ENCODE measurements at regions not wholly inside any gene's neighbourhood (a gene's known extent, or its start where the extent isn't known, plus 50 kb on each side); places are given as distances from the start of the nearest gene placed in this dataset.

DNA sequence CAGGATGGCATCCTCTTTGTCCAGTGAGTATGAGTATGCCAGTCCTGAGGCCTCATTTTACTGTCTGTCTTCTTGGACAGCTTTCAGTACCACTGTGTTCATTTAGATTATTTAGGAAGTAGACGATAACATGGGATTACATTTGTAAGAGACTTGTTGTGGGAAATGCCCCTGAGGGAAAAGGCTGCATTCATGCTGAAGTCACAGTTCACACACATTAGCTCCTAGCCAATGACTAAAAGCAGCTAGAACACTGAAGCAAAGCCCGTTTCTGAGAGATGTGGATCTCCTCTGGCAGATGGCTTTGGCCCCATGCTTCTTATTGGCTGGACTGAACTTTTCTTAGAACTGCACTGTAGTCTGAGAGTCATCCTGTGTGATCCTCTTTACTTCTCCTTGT, 242.4 kb downstream of the FAM76B start:
- Histone ChIP-seq H2AFZ (ENCODE audit: low read depth) (no peak overlapping the region), H4K20me1 (ENCODE audit: insufficient read depth) (no peaks in the 10 kb centered on the region), H3K4me3 (IDR thresholded peaks at IDR 0.05; ENCODE audit: insufficient read depth, low read depth, low read length) (no peak overlapping the region), H3K9ac (no peak overlapping the region), H3K79me2 (ENCODE audit: insufficient read depth, low read depth) (no peaks in the 10 kb centered on the region), H3K27ac (no peak overlapping the region), H3K36me3 (ENCODE audit: insufficient read depth) (no peaks in the 10 kb centered on the region), H3K4me1 (ENCODE audit: low read depth, poor library complexity, severe bottlenecking) (no peaks in the 10 kb centered on the region), H3K4me2 (no peak overlapping the region), H3K27me3 (ENCODE audit: insufficient read depth, low read depth) (no peaks in the 10 kb centered on the region)
- TF ChIP-seq, protein P1, sequence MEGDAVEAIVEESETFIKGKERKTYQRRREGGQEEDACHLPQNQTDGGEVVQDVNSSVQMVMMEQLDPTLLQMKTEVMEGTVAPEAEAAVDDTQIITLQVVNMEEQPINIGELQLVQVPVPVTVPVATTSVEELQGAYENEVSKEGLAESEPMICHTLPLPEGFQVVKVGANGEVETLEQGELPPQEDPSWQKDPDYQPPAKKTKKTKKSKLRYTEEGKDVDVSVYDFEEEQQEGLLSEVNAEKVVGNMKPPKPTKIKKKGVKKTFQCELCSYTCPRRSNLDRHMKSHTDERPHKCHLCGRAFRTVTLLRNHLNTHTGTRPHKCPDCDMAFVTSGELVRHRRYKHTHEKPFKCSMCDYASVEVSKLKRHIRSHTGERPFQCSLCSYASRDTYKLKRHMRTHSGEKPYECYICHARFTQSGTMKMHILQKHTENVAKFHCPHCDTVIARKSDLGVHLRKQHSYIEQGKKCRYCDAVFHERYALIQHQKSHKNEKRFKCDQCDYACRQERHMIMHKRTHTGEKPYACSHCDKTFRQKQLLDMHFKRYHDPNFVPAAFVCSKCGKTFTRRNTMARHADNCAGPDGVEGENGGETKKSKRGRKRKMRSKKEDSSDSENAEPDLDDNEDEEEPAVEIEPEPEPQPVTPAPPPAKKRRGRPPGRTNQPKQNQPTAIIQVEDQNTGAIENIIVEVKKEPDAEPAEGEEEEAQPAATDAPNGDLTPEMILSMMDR (conservative IDR thresholded peaks at IDR 0.05; ENCODE audit: low read depth, low read length) = no peak

DNA sequence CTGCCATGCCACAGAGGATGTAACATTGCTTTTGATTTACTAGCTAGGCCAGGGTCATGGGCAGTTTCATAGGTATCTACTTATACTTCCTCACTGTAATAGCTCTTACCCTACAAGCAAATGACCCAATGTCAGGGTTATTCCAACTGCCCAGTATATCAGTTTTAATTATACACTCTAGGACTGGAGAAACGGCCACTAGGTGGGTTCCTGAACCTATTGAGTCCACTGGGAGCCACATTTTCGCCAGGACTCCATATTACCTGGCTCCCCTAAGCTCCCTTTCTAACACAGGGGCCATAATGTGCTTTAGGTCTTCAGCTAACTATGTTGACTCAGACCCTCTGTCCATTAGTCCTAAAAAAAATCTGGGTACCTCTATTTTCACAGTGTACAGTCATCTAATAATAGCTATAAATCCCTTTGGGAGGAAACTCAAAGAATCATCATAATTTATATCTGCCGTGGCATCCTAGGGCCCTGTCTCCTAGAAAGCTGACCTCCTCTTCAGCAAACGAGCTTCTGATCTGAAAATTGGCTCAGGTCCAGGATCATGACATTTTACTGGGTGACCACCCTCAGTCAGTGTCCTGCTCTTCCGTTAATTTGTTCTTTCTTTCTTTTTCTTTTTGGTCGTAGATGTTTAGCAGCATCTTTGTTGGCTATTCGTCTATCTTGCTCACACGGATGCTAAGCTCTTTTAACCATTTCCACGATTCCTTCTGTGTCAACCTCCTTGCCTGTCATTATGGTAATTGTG, 244.3 kb downstream of the FAM76B start:
- no peaks in the 10 kb centered on the region for H3K36me3 ChIP-seq (ENCODE audit: insufficient read depth)
- no peaks in the 10 kb centered on the region for H3K79me2 ChIP-seq (ENCODE audit: insufficient read depth, low read depth)
- TF ChIP-seq, protein P1 (conservative IDR thresholded peaks at IDR 0.05; ENCODE audit: low read depth, low read length) = no peak
- H3K9ac ChIP-seq = no peak overlapping the region
- no peak overlapping the region for H2AFZ ChIP-seq (ENCODE audit: low read depth)
- H3K4me2 ChIP-seq = no peak overlapping the region
- H3K27ac ChIP-seq = no peak overlapping the region
- H3K4me3 ChIP-seq (IDR thresholded peaks at IDR 0.05; ENCODE audit: insufficient read depth, low read depth, low read length) = no peak overlapping the region
- H3K27me3 ChIP-seq (ENCODE audit: insufficient read depth, low read depth) = no peaks in the 10 kb centered on the region
- H3K4me1 ChIP-seq (ENCODE audit: low read depth, poor library complexity, severe bottlenecking) = no peaks in the 10 kb centered on the region
- H4K20me1 ChIP-seq (ENCODE audit: insufficient read depth) = no peaks in the 10 kb centered on the region

DNA sequence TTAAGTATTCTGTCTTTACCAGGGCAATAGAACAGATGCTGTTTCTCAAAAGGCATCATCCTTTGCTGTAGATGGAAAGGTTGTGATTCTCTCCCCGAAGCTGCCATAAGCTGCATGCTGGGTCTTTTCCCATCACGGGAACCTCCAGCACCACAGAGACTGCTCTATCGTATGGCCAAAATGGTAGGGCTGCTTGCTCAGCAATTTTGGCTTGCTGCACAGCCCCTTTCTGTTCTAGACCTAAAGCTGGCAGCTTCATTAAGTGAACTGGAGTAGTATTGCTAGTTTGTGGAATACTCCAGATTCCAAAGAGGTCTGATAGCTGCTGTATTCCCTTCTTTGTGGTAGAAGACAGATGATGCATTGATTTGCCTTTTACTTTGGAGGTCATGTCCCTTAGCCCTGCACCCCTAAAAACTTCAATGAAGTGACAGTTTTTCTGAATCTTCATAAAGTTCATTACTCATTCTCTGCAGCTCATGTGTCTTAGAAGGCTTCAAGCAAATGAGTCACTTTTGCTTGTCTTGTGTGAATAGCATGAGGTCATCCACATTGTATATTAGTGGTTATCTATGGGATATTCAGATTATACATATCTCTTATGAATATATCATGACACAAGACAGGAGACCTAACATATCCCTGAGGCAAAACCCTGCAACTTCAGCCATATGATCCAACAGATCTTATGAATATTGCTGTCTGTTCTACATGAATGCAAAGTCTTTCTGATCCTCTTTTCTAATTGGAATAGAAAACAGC, 245.3 kb downstream of the FAM76B start:
- Histone ChIP-seq H2AFZ (ENCODE audit: low read depth) (no peak overlapping the region), H3K27me3 (ENCODE audit: insufficient read depth, low read depth) (no peaks in the 10 kb centered on the region), H4K20me1 (ENCODE audit: insufficient read depth) (no peaks in the 10 kb centered on the region), H3K36me3 (ENCODE audit: insufficient read depth) (no peaks in the 10 kb centered on the region), H3K79me2 (ENCODE audit: insufficient read depth, low read depth) (no peaks in the 10 kb centered on the region), H3K4me3 (IDR thresholded peaks at IDR 0.05; ENCODE audit: insufficient read depth, low read depth, low read length) (no peak overlapping the region), H3K9ac (no peak overlapping the region), H3K27ac (no peak overlapping the region), H3K4me2 (no peak overlapping the region), H3K4me1 (ENCODE audit: low read depth, poor library complexity, severe bottlenecking) (no peaks in the 10 kb centered on the region)
- TF ChIP-seq, protein P1 (conservative IDR thresholded peaks at IDR 0.05; ENCODE audit: low read depth, low read length) = no peak

- Histone ChIP-seq H3K36me3 (ENCODE audit: insufficient read depth) (no peaks in the 10 kb centered on the region), H3K27me3 (ENCODE audit: insufficient read depth, low read depth) (no peaks in the 10 kb centered on the region), H3K9ac (no peak overlapping the region), H3K4me2 (no peak overlapping the region), H3K4me1 (ENCODE audit: low read depth, poor library complexity, severe bottlenecking) (no peaks in the 10 kb centered on the region), H3K79me2 (ENCODE audit: insufficient read depth, low read depth) (no peaks in the 10 kb centered on the region), H4K20me1 (ENCODE audit: insufficient read depth) (no peaks in the 10 kb centered on the region), H2AFZ (ENCODE audit: low read depth) (no peak overlapping the region), H3K27ac (no peak overlapping the region), H3K4me3 (IDR thresholded peaks at IDR 0.05; ENCODE audit: insufficient read depth, low read depth, low read length) (no peak overlapping the region)
- TF ChIP-seq, protein P1 (conservative IDR thresholded peaks at IDR 0.05; ENCODE audit: low read depth, low read length) = no peak
These were observed 246.6 kb downstream of the FAM76B start for GRCh38 chr11:95542868-95543551.
